Right lobe of liver (tissue), 6 donors: ENCODE measurements at regions not wholly inside any gene's neighbourhood (a gene's known extent, or its start where the extent isn't known, plus 50 kb on each side); places are given as distances from the start of the nearest gene placed in this dataset.

Experiments used
- ATAC-seq, 4 donors: fragments of 200-7000 bp; cut with Tn5 transposase; one replicate each; pipeline ENCODE4 v1.9.1; 2020; ENCODE audit warnings: mild to moderate bottlenecking in 4 of 4, moderate library complexity in 4 of 4
- DNase-seq, 3 donors: peaks; one replicate each; pipeline ENCODE4 v3.0.0-alpha.2; 2020
- H3K27ac ChIP-seq, 3 donors: fragments of 200-600 bp; one replicate each; pipeline ENCODE4 v1.8.0; 2022
- H3K27me3 ChIP-seq, 2 donors: fragments of 200-600 bp; one replicate each; pipeline ENCODE4 v1.8.0; 2022
- H3K36me3 ChIP-seq, 4 donors: fragments of 200-600 bp; sonication (generic) in 1 of 4; one replicate each; pipeline versions ENCODE4 v1.5.1 to v1.8.0; 2017 to 2022; ENCODE audit warnings: control low read depth in 1 of 4
- H3K4me1 ChIP-seq, 4 donors: fragments of 200-600 bp; sonication (generic) in 1 of 4; one replicate each; pipeline versions ENCODE4 v1.5.1 to v1.8.0; 2017 to 2022; ENCODE audit warnings: control low read depth in 1 of 4
- H3K4me3 ChIP-seq, 3 donors: fragments of 200-600 bp; one replicate each; pipeline ENCODE4 v1.8.0; 2022
- H3K9me3 ChIP-seq, 4 donors: fragments of 200-600 bp; sonication (generic) in 1 of 4; one replicate each; pipeline versions ENCODE4 v1.5.1 to v1.8.0; 2017 to 2022; ENCODE audit warnings: control low read depth in 1 of 4
- POLR2A ChIP-seq: fragments of 450-650 bp; IDR thresholded peaks from one replicate; pipeline ENCODE4 v1.6.1; 2017; ENCODE audit warnings: antibody characterized with exemption, mild to moderate bottlenecking
- WGBS: methylation state at CpG from one replicate; pipeline ENCODE4 v1.1.6; 2018; ENCODE audit warnings: low coverage, low lambda C conversion rate; ENCODE audit not compliant: insufficient coverage; ENCODE audit errors: missing lambda C conversion rate; 5-methylcytosine and 5-hydroxymethylcytosine counted together
- intact Hi-C, 2 donors: fragments of 100-400 bp; cut with DNase I; formaldehyde crosslinking; loops; one replicate each; pipeline versions ENCODE4 v1.11.2 to v1.14.1; 2022
- TF ChIP-seq, protein P1 (sequence below), 4 donors: fragments of 200-600 bp in 3 of 4; fragments of 450-650 bp in 1 of 4; IDR thresholded peaks; one replicate each; pipeline versions ENCODE4 v1.5.1 to v1.8.0; 2016 to 2022; ENCODE audit warnings: antibody characterized with exemption in 4 of 4, mild to moderate bottlenecking in 2 of 4
- donor health status: DM: no; HTN: yes; CAD: no.
- donor health status: DM: no; HTN: no; CAD: no.
- donor health status: DM: no; HTN: no; CAD: no.
- donor health status: DM: no; HTN: yes; CAD: no.
- donor health status: DM: no; HTN: yes; CAD: no.

DNA sequence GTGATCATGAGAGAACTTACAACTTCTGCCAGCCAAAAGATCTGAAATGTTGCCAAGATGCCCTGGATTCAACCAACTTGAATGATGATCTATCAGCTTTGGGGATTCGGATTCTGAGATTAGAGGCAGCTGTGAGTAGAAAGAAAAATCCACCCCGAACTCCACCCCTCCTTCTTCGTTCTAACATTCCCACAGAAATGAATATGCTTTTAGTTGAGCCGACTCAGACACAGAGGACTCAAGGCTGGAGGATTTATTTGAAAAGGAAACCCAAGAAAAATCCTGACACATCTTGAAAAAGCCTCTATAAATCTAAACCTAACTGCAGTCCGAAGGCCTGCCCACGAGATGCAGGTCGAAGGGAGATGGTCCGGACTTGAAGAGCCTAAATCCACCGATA is 275.0 kb downstream of the GAS1 start:
- no peak overlapping the region for H3K27ac ChIP-seq
- intact Hi-C loops, result no loop called here
- ATAC-seq (no peak), DNase-seq (no peak)
- no peaks in the 10 kb centered on the region for H3K36me3 ChIP-seq
- H3K4me1 ChIP-seq, result no peaks in the 10 kb centered on the region
- no peak overlapping the region for H3K4me3 ChIP-seq
- 62% methylated on average over 9 of the region's 9 CpGs for WGBS
- H3K27me3 ChIP-seq, result no peaks in the 10 kb centered on the region
- no peaks in the 10 kb centered on the region for H3K9me3 ChIP-seq
- no peak for TF ChIP-seq POLR2A
- TF ChIP-seq, protein P1, sequence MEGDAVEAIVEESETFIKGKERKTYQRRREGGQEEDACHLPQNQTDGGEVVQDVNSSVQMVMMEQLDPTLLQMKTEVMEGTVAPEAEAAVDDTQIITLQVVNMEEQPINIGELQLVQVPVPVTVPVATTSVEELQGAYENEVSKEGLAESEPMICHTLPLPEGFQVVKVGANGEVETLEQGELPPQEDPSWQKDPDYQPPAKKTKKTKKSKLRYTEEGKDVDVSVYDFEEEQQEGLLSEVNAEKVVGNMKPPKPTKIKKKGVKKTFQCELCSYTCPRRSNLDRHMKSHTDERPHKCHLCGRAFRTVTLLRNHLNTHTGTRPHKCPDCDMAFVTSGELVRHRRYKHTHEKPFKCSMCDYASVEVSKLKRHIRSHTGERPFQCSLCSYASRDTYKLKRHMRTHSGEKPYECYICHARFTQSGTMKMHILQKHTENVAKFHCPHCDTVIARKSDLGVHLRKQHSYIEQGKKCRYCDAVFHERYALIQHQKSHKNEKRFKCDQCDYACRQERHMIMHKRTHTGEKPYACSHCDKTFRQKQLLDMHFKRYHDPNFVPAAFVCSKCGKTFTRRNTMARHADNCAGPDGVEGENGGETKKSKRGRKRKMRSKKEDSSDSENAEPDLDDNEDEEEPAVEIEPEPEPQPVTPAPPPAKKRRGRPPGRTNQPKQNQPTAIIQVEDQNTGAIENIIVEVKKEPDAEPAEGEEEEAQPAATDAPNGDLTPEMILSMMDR (IDR thresholded peaks at IDR 0.05), result no peak

DNA sequence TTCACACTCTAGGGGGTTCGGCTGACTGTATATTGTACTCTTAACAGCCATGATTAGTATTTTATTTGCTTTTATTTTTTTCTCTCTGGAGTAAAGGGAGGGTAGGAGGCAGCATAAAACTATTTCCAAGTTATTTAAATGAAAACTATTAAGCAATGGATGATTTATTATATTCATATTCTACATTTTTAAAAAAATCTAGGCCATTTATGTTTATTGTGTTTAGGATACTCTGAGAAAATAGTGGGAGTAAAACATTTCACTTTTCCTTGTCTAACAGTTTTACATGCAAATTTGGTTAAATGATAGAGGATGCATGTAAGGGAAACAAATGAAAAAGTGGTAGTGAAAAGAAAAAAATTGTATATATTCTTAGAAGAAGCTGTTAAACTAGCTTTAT is 276.3 kb downstream of the GAS1 start:
- intact Hi-C loops, result no loop called here

DNA sequence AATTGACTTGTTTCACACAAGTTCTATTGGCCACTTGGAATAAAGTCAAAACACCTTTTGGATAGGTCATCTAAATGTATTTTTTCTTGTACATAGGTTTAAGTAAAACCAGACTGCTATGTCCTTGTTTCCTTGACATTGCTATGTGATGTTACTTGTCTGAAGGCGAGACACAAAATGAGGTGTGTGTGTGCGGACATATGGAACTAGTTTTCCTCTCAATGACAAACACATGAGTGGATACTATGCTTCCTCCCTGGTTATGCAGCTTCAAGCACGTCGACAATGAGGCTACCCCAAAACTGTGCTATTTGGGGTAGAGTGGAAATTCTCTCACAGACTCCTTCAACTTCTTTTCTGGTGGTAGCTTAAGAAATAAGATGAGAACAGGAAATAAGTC is 276.8 kb downstream of the GAS1 start:
- DNase-seq, result no peak
- no peak overlapping the region for H3K27ac ChIP-seq
- no peaks in the 10 kb centered on the region for H3K4me1 ChIP-seq
- TF ChIP-seq, protein P1 (IDR thresholded peaks at IDR 0.05), result no peak
- no peak for TF ChIP-seq POLR2A
- no peak for ATAC-seq
- intact Hi-C loops, result no loop called here
- no peaks in the 10 kb centered on the region for H3K27me3 ChIP-seq
- 77% methylated on average over 4 of the region's 4 CpGs for WGBS
- no peak overlapping the region for H3K4me3 ChIP-seq
- H3K9me3 ChIP-seq, result no peaks in the 10 kb centered on the region
- H3K36me3 ChIP-seq, result no peaks in the 10 kb centered on the region

More for the DNA sequence above, 276.3 kb downstream of the GAS1 start:
- Histone ChIP-seq H3K27me3 (no peaks in the 10 kb centered on the region), H3K4me1 (no peaks in the 10 kb centered on the region), H3K27ac (no peak overlapping the region), H3K9me3 (no peaks in the 10 kb centered on the region), H3K36me3 (no peaks in the 10 kb centered on the region), H3K4me3 (no peak overlapping the region)
- ATAC-seq (no peak), DNase-seq (no peak)
- 62% methylated on average over 1 of the region's 1 CpG for WGBS
- no peak for TF ChIP-seq POLR2A
- TF ChIP-seq, protein P1 (IDR thresholded peaks at IDR 0.05), result no peak

DNA sequence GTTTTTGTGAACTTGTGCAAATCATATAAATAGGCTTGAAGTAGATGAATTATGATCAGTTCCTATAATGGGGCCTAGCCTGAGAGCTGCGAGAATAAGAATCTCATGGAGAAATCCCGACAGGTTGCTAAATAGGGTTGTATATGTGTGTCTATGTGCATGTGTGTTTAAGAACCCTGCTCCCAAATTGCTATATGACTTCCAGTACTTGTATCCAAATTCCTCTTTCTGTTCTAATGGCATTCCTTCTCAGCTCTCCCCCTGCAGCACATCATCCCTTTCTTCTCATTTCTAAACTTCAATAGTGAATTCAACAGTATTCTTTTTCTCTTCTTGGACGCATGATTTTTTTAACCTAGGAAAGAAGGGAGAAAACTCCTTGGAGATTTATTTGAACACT is 277.2 kb downstream of the GAS1 start:
- Histone ChIP-seq H3K36me3 (no peaks in the 10 kb centered on the region), H3K27ac (no peak overlapping the region), H3K4me1 (no peaks in the 10 kb centered on the region), H3K4me3 (no peak overlapping the region), H3K9me3 (no peaks in the 10 kb centered on the region), H3K27me3 (no peaks in the 10 kb centered on the region)
- 68% methylated on average over 3 of the region's 3 CpGs for WGBS
- intact Hi-C loops, result no loop called here
- ATAC-seq, result no peak
- no peak for DNase-seq
- TF ChIP-seq, protein P1 (IDR thresholded peaks at IDR 0.05), result no peak
- TF ChIP-seq POLR2A, result no peak

GRCh38 chr9:86669422-86669821 is 277.9 kb downstream of the GAS1 start:
- intact Hi-C loops, result no loop called here
- 60% methylated on average over 4 of the region's 4 CpGs for WGBS
- DNase-seq (no peak), ATAC-seq (no peak)
- H3K9me3 ChIP-seq, result no peaks in the 10 kb centered on the region
- no peak for TF ChIP-seq POLR2A
- TF ChIP-seq, protein P1 (IDR thresholded peaks at IDR 0.05), result no peak
- no peak overlapping the region for H3K4me3 ChIP-seq
- no peak overlapping the region for H3K27ac ChIP-seq
- no peaks in the 10 kb centered on the region for H3K27me3 ChIP-seq
- no peaks in the 10 kb centered on the region for H3K4me1 ChIP-seq
- no peaks in the 10 kb centered on the region for H3K36me3 ChIP-seq
